ENCODE measurements at regions not wholly inside any gene's neighbourhood (a gene's known extent, or its start where the extent isn't known, plus 50 kb on each side); places are given as distances from the start of the nearest gene placed in this dataset.

DNA sequence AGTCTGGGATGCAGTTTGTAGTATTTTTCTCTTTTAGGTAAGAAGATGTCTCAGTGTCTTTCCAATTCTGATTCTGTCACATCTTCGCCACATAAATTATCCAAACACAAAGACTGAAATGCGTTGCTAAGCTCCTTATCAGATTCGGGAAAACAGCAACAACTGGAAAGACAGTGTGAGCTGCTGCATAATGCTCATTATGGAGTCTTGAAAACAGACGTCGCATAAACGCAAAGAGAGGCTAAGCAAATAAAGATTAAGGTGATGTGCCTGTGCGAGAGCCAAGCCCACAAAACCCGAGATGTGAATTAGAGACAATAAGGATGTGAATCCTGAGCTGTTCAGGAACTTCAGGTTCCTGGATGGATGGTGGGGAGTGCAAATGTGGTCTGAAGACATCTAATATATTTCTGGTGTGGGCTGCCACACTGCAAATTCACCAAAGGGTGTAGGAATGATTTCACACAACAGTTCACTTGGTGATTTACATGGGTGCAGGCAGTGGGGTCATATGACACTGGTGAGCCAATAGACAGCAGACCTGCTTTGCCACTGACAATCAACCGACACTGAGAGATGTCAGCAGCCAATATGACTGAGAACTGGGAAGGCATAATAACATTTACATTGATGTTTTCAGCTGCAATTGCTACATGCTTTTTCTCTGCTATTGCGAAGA lies 195.8 kb downstream of the MTX2 start:
- no peak for TF ChIP-seq CTCF (conservative IDR thresholded peaks at IDR 0.05; ENCODE audit: low read depth, low read length)
- no peak for TF ChIP-seq EZH2 (IDR thresholded peaks at IDR 0.05; ENCODE audit: low read length, unreplicated experiment)
- TF ChIP-seq EZH2phosphoT487 (IDR thresholded peaks at IDR 0.05; ENCODE audit: borderline replicate concordance, low read length), result no peak
